ENCODE measurements at regions not wholly inside any gene's neighbourhood (a gene's known extent, or its start where the extent isn't known, plus 50 kb on each side); places are given as distances from the start of the nearest gene placed in this dataset.

- no peak for DNase-seq (ENCODE audit: low read depth in 4 of 6, low spot score in 6 of 6)
- Histone ChIP-seq H3K27ac (ENCODE audit: low read depth, low read length) (no peak overlapping the region), H3K9me3 (ENCODE audit: control insufficient read depth, insufficient read depth, low read length) (no peaks in the 10 kb centered on the region), H3K4me3 (ENCODE audit: low read depth, low read length) (no peak overlapping the region), H3K36me3 (ENCODE audit: control insufficient read depth, insufficient read depth, low read length) (no peaks in the 10 kb centered on the region), H3K4me1 (ENCODE audit: control insufficient read depth, insufficient read depth, low read length) (no peaks in the 10 kb centered on the region), H3K27me3 (ENCODE audit: control insufficient read depth, insufficient read depth, low read length) (no peaks in the 10 kb centered on the region)
- 88% methylated on average over 1 of the region's 6 CpGs for WGBS (ENCODE audit: insufficient coverage)
These were observed 296.0 kb upstream of the ADAMTS9 start for GRCh38 chr3:64983583-64984359.

DNA sequence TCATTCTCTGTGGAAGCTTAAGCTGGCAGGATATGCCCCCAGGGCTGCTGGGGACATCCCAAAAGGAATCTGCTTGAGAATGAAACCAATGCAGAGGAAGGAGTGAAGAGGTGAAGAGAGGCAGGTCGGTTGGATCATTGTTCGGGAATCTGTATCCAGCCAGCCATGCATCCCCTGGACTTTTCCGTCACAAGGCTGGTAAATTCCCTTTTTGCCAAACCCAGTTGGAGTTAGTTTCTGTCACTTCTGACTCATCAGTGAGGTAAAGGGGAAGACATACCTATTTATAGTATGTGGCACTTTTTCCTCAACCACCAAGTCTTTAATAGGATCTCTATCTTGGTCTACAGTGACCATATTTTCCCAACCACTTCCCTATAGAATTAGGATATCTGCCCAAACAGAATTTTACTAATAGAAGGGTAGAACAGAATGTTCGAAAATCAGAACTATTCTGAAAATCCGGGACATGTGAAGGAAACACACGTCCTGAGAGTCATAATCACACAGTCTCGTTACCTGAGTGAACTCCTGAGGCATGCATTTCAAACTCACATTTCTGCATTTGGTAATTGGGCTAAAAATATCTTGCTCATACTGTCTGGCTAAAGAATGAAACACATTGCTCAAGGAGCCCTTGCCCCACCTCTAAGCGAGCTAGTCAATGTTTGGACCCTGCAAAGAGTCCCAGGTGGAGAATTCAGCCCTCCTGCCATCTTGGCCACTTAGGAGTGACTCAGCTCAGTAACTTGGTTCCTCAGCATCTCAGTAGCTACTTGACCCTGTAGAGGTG lies 289.7 kb upstream of the ADAMTS9 start:
- Histone ChIP-seq H3K4me3 (ENCODE audit: low read depth, low read length) (no peak overlapping the region), H3K27ac (ENCODE audit: low read depth, low read length) (no peak overlapping the region), H3K36me3 (ENCODE audit: control insufficient read depth, insufficient read depth, low read length) (no peaks in the 10 kb centered on the region), H3K9me3 (ENCODE audit: control insufficient read depth, insufficient read depth, low read length) (no peaks in the 10 kb centered on the region), H3K4me1 (ENCODE audit: control insufficient read depth, insufficient read depth, low read length) (no peaks in the 10 kb centered on the region), H3K27me3 (ENCODE audit: control insufficient read depth, insufficient read depth, low read length) (no peaks in the 10 kb centered on the region)
- no peak for DNase-seq (ENCODE audit: low read depth in 4 of 6, low spot score in 6 of 6)
- WGBS (ENCODE audit: insufficient coverage), result 100% methylated on average over 4 of the region's 8 CpGs

- Histone ChIP-seq H3K27me3 (ENCODE audit: control insufficient read depth, insufficient read depth, low read length) (no peaks in the 10 kb centered on the region), H3K27ac (ENCODE audit: low read depth, low read length) (no peak overlapping the region), H3K4me3 (ENCODE audit: low read depth, low read length) (no peak overlapping the region), H3K36me3 (ENCODE audit: control insufficient read depth, insufficient read depth, low read length) (no peaks in the 10 kb centered on the region), H3K4me1 (ENCODE audit: control insufficient read depth, insufficient read depth, low read length) (no peaks in the 10 kb centered on the region), H3K9me3 (ENCODE audit: control insufficient read depth, insufficient read depth, low read length) (no peaks in the 10 kb centered on the region)
- DNase-seq (ENCODE audit: low read depth in 4 of 6, low spot score in 6 of 6), result peak in 5 of 6 donors; percentile 26 to 97 (median 69)
- WGBS (ENCODE audit: insufficient coverage), result 80% methylated on average over 1 of the region's 4 CpGs
These were observed 288.7 kb upstream of the ADAMTS9 start for GRCh38 chr3:64976456-64976855.

DNA sequence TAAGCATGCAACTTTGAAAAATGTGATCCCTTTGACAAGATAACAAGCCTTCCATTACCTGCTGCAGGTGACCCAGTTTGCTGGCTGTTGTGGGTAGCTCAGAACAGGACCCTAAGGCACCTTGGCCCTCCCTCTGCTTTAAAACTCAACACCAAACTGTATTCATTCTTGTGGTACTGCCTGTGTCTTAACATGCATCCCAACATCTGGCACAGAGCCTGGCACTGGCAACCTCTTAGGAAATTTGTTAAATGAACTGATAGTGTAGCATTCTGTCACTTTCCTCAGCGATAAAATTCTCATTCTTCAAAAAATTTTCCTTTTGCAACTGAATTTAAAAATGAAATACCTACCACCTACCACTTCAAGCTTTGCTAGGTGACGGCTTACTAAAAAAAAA lies 287.3 kb upstream of the ADAMTS9 start:
- Histone ChIP-seq H3K9me3 (ENCODE audit: control insufficient read depth, insufficient read depth, low read length) (no peaks in the 10 kb centered on the region), H3K4me1 (ENCODE audit: control insufficient read depth, insufficient read depth, low read length) (no peaks in the 10 kb centered on the region), H3K4me3 (ENCODE audit: low read depth, low read length) (no peak overlapping the region), H3K36me3 (ENCODE audit: control insufficient read depth, insufficient read depth, low read length) (no peaks in the 10 kb centered on the region), H3K27me3 (ENCODE audit: control insufficient read depth, insufficient read depth, low read length) (no peaks in the 10 kb centered on the region), H3K27ac (ENCODE audit: low read depth, low read length) (no peak overlapping the region)
- peak in 2 of 6 donors; percentile 49 to 69 for DNase-seq (ENCODE audit: low read depth in 4 of 6, low spot score in 6 of 6)
- no CpG with 5 or more reads among the region's 2 CpGs for WGBS (ENCODE audit: insufficient coverage)

DNA sequence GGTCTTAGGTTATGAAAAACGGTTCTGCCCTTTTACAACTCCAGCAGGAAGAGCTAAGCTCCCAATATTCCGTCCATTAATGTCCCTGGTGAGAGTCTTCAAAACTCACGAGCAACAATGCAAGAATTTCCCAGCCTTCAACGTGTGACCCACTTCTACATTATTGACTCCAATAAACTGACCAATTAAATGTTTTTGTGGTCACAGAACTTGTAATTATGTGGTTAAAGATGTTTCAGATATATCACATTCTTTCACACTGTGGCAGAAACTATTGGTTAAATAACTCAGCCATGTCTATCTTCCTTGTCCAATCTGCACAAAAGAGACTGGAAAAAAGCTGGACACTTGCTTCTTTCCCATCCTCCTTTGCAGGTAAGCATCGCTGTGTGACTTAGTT lies 286.6 kb upstream of the ADAMTS9 start:
- H3K4me3 ChIP-seq (ENCODE audit: low read depth, low read length), result no peak overlapping the region
- H3K27me3 ChIP-seq (ENCODE audit: control insufficient read depth, insufficient read depth, low read length), result no peaks in the 10 kb centered on the region
- no peaks in the 10 kb centered on the region for H3K4me1 ChIP-seq (ENCODE audit: control insufficient read depth, insufficient read depth, low read length)
- H3K9me3 ChIP-seq (ENCODE audit: control insufficient read depth, insufficient read depth, low read length), result no peaks in the 10 kb centered on the region
- WGBS (ENCODE audit: insufficient coverage), result 100% methylated on average over 1 of the region's 5 CpGs
- H3K27ac ChIP-seq (ENCODE audit: low read depth, low read length), result no peak overlapping the region
- no peak for DNase-seq (ENCODE audit: low read depth in 4 of 6, low spot score in 6 of 6)
- H3K36me3 ChIP-seq (ENCODE audit: control insufficient read depth, insufficient read depth, low read length), result no peaks in the 10 kb centered on the region

DNA sequence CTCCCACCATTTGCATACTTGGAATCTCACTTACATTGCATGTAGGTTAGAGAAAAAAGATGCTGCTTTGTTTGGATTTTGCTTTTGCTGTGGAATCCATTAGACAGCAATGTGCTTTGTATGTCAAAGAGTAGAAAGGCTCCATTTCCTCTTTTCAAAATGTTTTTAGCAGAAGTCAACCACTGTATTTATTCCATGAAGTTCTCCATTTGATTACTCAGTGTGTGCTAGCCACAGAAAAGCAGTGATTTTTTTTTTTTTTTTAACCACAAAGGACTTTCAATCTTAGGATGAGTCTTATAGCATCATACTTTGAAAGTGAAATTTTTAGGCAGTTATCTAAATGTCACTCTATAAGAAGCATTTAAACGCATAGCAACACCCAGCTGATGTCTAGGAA lies 285.0 kb upstream of the ADAMTS9 start:
- no peak for DNase-seq (ENCODE audit: low read depth in 4 of 6, low spot score in 6 of 6)
- Histone ChIP-seq H3K27me3 (ENCODE audit: control insufficient read depth, insufficient read depth, low read length) (no peaks in the 10 kb centered on the region), H3K4me3 (ENCODE audit: low read depth, low read length) (no peak overlapping the region), H3K4me1 (ENCODE audit: control insufficient read depth, insufficient read depth, low read length) (no peaks in the 10 kb centered on the region), H3K9me3 (ENCODE audit: control insufficient read depth, insufficient read depth, low read length) (no peaks in the 10 kb centered on the region), H3K36me3 (ENCODE audit: control insufficient read depth, insufficient read depth, low read length) (no peaks in the 10 kb centered on the region), H3K27ac (ENCODE audit: low read depth, low read length) (peak overlapping the region; percentile 43)
- WGBS (ENCODE audit: insufficient coverage), result no CpG with 5 or more reads among the region's 1 CpG

GRCh38 chr3:64971602-64972001 lies 283.8 kb upstream of the ADAMTS9 start:
- no peak for DNase-seq (ENCODE audit: low read depth in 4 of 6, low spot score in 6 of 6)
- no peaks in the 10 kb centered on the region for H3K36me3 ChIP-seq (ENCODE audit: control insufficient read depth, insufficient read depth, low read length)
- WGBS (ENCODE audit: insufficient coverage), result 88% methylated on average over 1 of the region's 1 CpG
- no peak overlapping the region for H3K4me3 ChIP-seq (ENCODE audit: low read depth, low read length)
- H3K4me1 ChIP-seq (ENCODE audit: control insufficient read depth, insufficient read depth, low read length), result no peaks in the 10 kb centered on the region
- H3K9me3 ChIP-seq (ENCODE audit: control insufficient read depth, insufficient read depth, low read length), result peaks cover 3% of the 10 kb centered on the region
- no peaks in the 10 kb centered on the region for H3K27me3 ChIP-seq (ENCODE audit: control insufficient read depth, insufficient read depth, low read length)
- H3K27ac ChIP-seq (ENCODE audit: low read depth, low read length), result no peak overlapping the region

DNA sequence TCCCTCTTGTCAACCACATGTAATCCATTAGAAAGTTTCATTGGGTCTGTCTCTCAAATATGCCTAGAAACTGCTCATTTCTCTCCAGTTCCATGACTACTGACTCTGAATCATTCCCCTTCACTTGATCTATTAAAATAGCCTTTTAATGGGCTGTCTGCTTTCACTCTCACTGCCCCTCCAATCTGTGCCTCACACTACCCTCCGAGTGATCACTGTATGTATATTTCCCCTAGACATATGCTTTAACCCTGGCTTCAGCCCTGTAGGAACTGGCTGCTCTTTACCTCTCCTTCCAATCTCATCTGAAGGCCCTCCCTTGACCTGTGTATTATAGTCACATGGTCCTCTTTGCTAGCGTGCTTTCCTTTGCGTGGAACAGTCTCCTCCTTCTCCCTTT lies 282.8 kb upstream of the ADAMTS9 start:
- 72% methylated on average over 3 of the region's 3 CpGs for WGBS (ENCODE audit: insufficient coverage)

DNA sequence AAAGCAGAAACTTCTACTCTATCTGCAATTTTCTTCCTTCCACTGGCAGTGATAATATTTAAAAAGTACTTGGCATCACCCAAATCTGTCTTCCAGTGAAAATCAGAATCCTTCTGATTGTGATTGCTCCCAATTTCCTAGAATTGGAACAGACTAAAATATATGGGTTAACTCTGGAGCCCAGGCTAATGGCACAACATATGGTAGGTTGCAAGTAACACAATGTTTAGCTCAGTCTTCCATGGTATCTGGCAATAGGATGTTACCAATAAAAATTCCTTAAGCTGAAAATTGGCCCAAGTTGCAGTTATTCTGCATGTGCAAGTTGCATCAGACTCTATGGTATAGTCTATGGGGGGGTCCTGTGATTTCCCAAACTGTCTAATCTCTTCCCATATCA lies 273.5 kb upstream of the ADAMTS9 start:
- DNase-seq (ENCODE audit: low read depth in 4 of 6, low spot score in 6 of 6), result peak in 1 of 6 donors; percentile 60
- Histone ChIP-seq H3K36me3 (ENCODE audit: control insufficient read depth, insufficient read depth, low read length) (no peaks in the 10 kb centered on the region), H3K4me3 (ENCODE audit: low read depth, low read length) (no peak overlapping the region), H3K9me3 (ENCODE audit: control insufficient read depth, insufficient read depth, low read length) (no peaks in the 10 kb centered on the region), H3K4me1 (ENCODE audit: control insufficient read depth, insufficient read depth, low read length) (peaks cover 3% of the 10 kb centered on the region), H3K27ac (ENCODE audit: low read depth, low read length) (no peak overlapping the region), H3K27me3 (ENCODE audit: control insufficient read depth, insufficient read depth, low read length) (no peaks in the 10 kb centered on the region)

More for the DNA sequence above, 282.8 kb upstream of the ADAMTS9 start:
- no peaks in the 10 kb centered on the region for H3K4me1 ChIP-seq (ENCODE audit: control insufficient read depth, insufficient read depth, low read length)
- no peak for DNase-seq (ENCODE audit: low read depth in 4 of 6, low spot score in 6 of 6)
- H3K27ac ChIP-seq (ENCODE audit: low read depth, low read length), result no peak overlapping the region
- peaks cover 3% of the 10 kb centered on the region for H3K9me3 ChIP-seq (ENCODE audit: control insufficient read depth, insufficient read depth, low read length)
- H3K36me3 ChIP-seq (ENCODE audit: control insufficient read depth, insufficient read depth, low read length), result no peaks in the 10 kb centered on the region
- no peak overlapping the region for H3K4me3 ChIP-seq (ENCODE audit: low read depth, low read length)
- H3K27me3 ChIP-seq (ENCODE audit: control insufficient read depth, insufficient read depth, low read length), result no peaks in the 10 kb centered on the region
